K562 (cell line): ENCODE measurements at regions not wholly inside any gene's neighbourhood (a gene's known extent, or its start where the extent isn't known, plus 50 kb on each side); places are given as distances from the start of the nearest gene placed in this dataset.

Experiments used
- CTCF ChIP-seq, 3 experiments: IDR thresholded peaks in 2 of 3; conservative IDR thresholded peaks in 1 of 3; 2 replicates each; pipeline ENCODE4 v1.5.1; 2011 to 2012; ENCODE audit warnings: low read length in 3 of 3, mild to moderate bottlenecking in 3 of 3, control low read depth in 2 of 3, improper control_type of control experiment in 1 of 3, inconsistent platforms in 1 of 3, low read depth in 1 of 3, mixed read lengths in 1 of 3, moderate library complexity in 1 of 3; ENCODE audit not compliant: insufficient read depth in 2 of 3
- NR0B1 ChIP-seq: fragments of 450-650 bp; IDR thresholded peaks from one replicate; pipeline ENCODE4 v1.6.1; 2018; ENCODE audit warnings: mild to moderate bottlenecking, moderate library complexity; ENCODE audit not compliant: partially characterized antibody
- RBFOX2 ChIP-seq: fragments of 200-400 bp; formaldehyde crosslinking; IDR thresholded peaks from 2 replicates; pipeline ENCODE4 v1.6.1; 2017; ENCODE audit warnings: low read depth, mild to moderate bottlenecking, low read length, moderate library complexity
- REST ChIP-seq, 2 experiments: fragments of 450-650 bp; formaldehyde crosslinking in 1 of 2; IDR thresholded peaks; 2 replicates each; pipeline versions ENCODE4 v1.4.0 to v1.6.1; 2014 to 2020; ENCODE audit warnings: mild to moderate bottlenecking in 2 of 2, borderline replicate concordance in 1 of 2, low read depth in 1 of 2

GRCh38 chr3:177597311-177598096 is 400.2 kb upstream of the TBL1XR1 start:
- TF ChIP-seq RBFOX2 = no peak
- no peak for TF ChIP-seq CTCF (IDR thresholded peaks at IDR 0.05 in 2 of 3, conservative IDR thresholded peaks at IDR 0.05 in 1 of 3; ENCODE audit: insufficient read depth in 2 of 3, low read depth in 1 of 3, low read length in 3 of 3)
- no peak for TF ChIP-seq REST (IDR thresholded peaks at IDR 0.05; ENCODE audit: borderline replicate concordance)
- TF ChIP-seq REST (CRISPR knock-in tag; IDR thresholded peaks at IDR 0.05; ENCODE audit: low read depth) = no peak
- TF ChIP-seq NR0B1 = no peak
